ENCODE measurements at regions not wholly inside any gene's neighbourhood (a gene's known extent, or its start where the extent isn't known, plus 50 kb on each side); places are given as distances from the start of the nearest gene placed in this dataset.

DNA sequence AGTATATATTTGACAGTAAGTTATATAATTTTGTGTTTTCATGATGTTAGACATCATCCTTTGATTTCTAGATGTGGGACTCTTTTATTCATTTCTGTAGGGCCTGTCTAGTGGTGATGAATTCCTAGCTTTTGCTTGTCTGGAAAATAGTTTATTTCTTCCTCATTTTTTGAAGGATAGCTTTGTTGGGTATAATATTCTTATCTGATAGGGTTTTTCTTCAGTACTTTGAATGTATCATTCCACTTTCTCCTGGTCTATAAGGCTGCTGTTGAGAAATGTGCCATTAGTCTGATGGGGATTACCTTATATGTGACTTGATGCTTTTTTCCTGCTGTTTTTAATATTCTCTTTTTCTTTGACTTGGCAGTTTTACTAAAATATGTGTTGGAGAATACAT lies 1104.5 kb downstream of the FAT4 start:
- no peak for TF ChIP-seq CTCF (IDR thresholded peaks at IDR 0.05 in 8 of 11, conservative IDR thresholded peaks at IDR 0.05 in 3 of 11)
- TF ChIP-seq POLR2A (IDR thresholded peaks at IDR 0.05), result no peak
- no peak for TF ChIP-seq POLR2AphosphoS5 (IDR thresholded peaks at IDR 0.05)
- peaks cover 0 to 41% (median 27%) of the 10 kb centered on the region in 8 donors for H3K9me3 ChIP-seq
- no peak for DNase-seq

GRCh38 chr4:126427853-126428252 lies 1113.1 kb downstream of the FAT4 start:
- TF ChIP-seq CTCF (IDR thresholded peaks at IDR 0.05 in 8 of 11, conservative IDR thresholded peaks at IDR 0.05 in 3 of 11) (no peak), POLR2A (IDR thresholded peaks at IDR 0.05) (no peak), POLR2AphosphoS5 (IDR thresholded peaks at IDR 0.05) (no peak)
- no peak for DNase-seq
- intact Hi-C loops (cut with DNase I; ENCODE audit: low total_unique reads), result no loop called here
- no peak overlapping the region for H3K27ac ChIP-seq
- H3K4me3 ChIP-seq, result no peak overlapping the region
- H3K36me3 ChIP-seq, result no peaks in the 10 kb centered on the region
- H3K27me3 ChIP-seq (replicated peaks in 1 of 7), result no peaks in the 10 kb centered on the region
- no peaks in the 10 kb centered on the region for H3K4me1 ChIP-seq
- 62 to 82% (median 69%) methylated on average over 4 of the region's 4 CpGs for WGBS, 5 donors
- H3K9me3 ChIP-seq, result peaks cover 0 to 33% (median 5%) of the 10 kb centered on the region in 8 donors

More for the DNA sequence above, 1104.5 kb downstream of the FAT4 start:
- intact Hi-C loops (cut with DNase I; ENCODE audit: low total_unique reads), result no loop called here
- H3K27ac ChIP-seq, result no peak overlapping the region
- no peaks in the 10 kb centered on the region for H3K4me1 ChIP-seq
- H3K36me3 ChIP-seq, result no peaks in the 10 kb centered on the region
- no peak overlapping the region for H3K4me3 ChIP-seq
- H3K27me3 ChIP-seq (replicated peaks in 1 of 7), result no peaks in the 10 kb centered on the region

GRCh38 chr4:126431049-126431448 lies 1116.3 kb downstream of the FAT4 start:
- intact Hi-C loops (cut with DNase I; ENCODE audit: low total_unique reads), result no loop called here

DNA sequence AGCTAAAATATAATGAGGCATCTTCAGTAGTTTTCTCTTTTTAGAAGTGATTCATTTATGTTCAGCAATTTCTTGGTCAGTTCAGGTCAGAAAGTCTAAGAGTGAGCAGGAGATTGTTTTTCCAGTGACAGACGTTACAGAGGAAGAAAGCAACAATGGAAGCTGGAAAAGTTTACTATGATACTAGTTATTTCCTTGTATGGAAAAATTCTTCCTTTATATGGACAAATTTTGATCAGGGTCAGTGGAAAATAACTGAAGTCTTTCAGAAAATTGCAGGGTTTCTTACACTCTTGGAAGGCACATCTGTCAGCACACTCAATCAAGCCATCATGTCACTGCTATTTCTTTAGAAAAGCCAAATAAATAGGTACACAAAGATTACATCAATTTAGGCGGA lies 1120.7 kb downstream of the FAT4 start:
- H3K27me3 ChIP-seq (replicated peaks in 1 of 7), result no peaks in the 10 kb centered on the region
- H3K36me3 ChIP-seq, result no peaks in the 10 kb centered on the region
- H3K9me3 ChIP-seq, result peaks cover 0 to 10% (median 0%) of the 10 kb centered on the region in 8 donors
- WGBS, 5 donors, result 67 to 82% (median 70%) methylated on average over 2 of the region's 2 CpGs
- TF ChIP-seq CTCF (IDR thresholded peaks at IDR 0.05 in 8 of 11, conservative IDR thresholded peaks at IDR 0.05 in 3 of 11), result no peak
- TF ChIP-seq POLR2A (IDR thresholded peaks at IDR 0.05), result no peak
- TF ChIP-seq POLR2AphosphoS5 (IDR thresholded peaks at IDR 0.05), result no peak
- H3K27ac ChIP-seq, result no peak overlapping the region
- no peak for DNase-seq
- no peak overlapping the region for H3K4me3 ChIP-seq
- intact Hi-C loops (cut with DNase I; ENCODE audit: low total_unique reads), result no loop called here
- H3K4me1 ChIP-seq, result no peaks in the 10 kb centered on the region

More at GRCh38 chr4:126431049-126431448, 1116.3 kb downstream of the FAT4 start:
- WGBS, 5 donors, result 87 to 91% (median 89%) methylated on average over 6 of the region's 6 CpGs
- Histone ChIP-seq H3K4me3 (no peak overlapping the region), H3K9me3 (peaks cover 0 to 13% (median 0%) of the 10 kb centered on the region in 8 donors), H3K4me1 (no peaks in the 10 kb centered on the region), H3K36me3 (no peaks in the 10 kb centered on the region), H3K27ac (no peak overlapping the region), H3K27me3 (replicated peaks in 1 of 7) (no peaks in the 10 kb centered on the region)
- no peak for DNase-seq
- TF ChIP-seq CTCF (IDR thresholded peaks at IDR 0.05 in 8 of 11, conservative IDR thresholded peaks at IDR 0.05 in 3 of 11), result no peak
- no peak for TF ChIP-seq POLR2A (IDR thresholded peaks at IDR 0.05)
- no peak for TF ChIP-seq POLR2AphosphoS5 (IDR thresholded peaks at IDR 0.05)

All from spleen (tissue), 11 donors.